H9 (cell line): ENCODE measurements at regions not wholly inside any gene's neighbourhood (a gene's known extent, or its start where the extent isn't known, plus 50 kb on each side); places are given as distances from the start of the nearest gene placed in this dataset.

Experiments
- DNase-seq: peaks from one replicate; pipeline ENCODE4 v3.0.0-alpha.2; 2017
- H2AFZ ChIP-seq: one replicate; pipeline ENCODE4 v1.6.1; 2013; ENCODE audit warnings: mild to moderate bottlenecking, low read length, control low read depth, moderate library complexity
- H2AK5ac ChIP-seq: 2 replicates; pipeline ENCODE4 v1.6.1; 2013; ENCODE audit warnings: low read length, control low read depth, mixed read lengths; ENCODE audit not compliant: insufficient read length
- H2BK120ac ChIP-seq: one replicate; pipeline ENCODE4 v1.6.1; 2013; ENCODE audit warnings: low read depth, mild to moderate bottlenecking, low read length, control low read depth, inconsistent platforms; ENCODE audit not compliant: poor library complexity, severe bottlenecking
- H2BK12ac ChIP-seq: 2 replicates; pipeline ENCODE4 v1.6.1; 2013; ENCODE audit warnings: low read length, control low read depth, mixed read lengths, low read depth; ENCODE audit not compliant: insufficient read length
- H2BK15ac ChIP-seq: 2 replicates; pipeline ENCODE4 v1.6.1; 2013; ENCODE audit warnings: low read depth, low read length, control low read depth
- H2BK20ac ChIP-seq: one replicate; pipeline ENCODE4 v1.6.1; 2013; ENCODE audit warnings: low read depth, mild to moderate bottlenecking, low read length, control low read depth, inconsistent platforms; ENCODE audit not compliant: poor library complexity, severe bottlenecking
- H2BK5ac ChIP-seq: 2 replicates; pipeline ENCODE4 v1.6.1; 2013; ENCODE audit warnings: low read length, control low read depth, mixed read lengths; ENCODE audit not compliant: insufficient read length
- H3K14ac ChIP-seq: 2 replicates; pipeline ENCODE4 v1.6.1; 2013; ENCODE audit warnings: low read length, control low read depth; ENCODE audit not compliant: insufficient read depth
- H3K18ac ChIP-seq: 2 replicates; pipeline ENCODE4 v1.6.1; 2013; ENCODE audit warnings: low read depth, mild to moderate bottlenecking, mixed read lengths, low read length, control low read depth; ENCODE audit not compliant: insufficient read length
- H3K23ac ChIP-seq: 2 replicates; pipeline ENCODE4 v1.6.1; 2013; ENCODE audit warnings: low read length, control low read depth, mixed read lengths, low read depth; ENCODE audit not compliant: insufficient read length
- H3K23me2 ChIP-seq: 2 replicates; pipeline ENCODE4 v1.6.1; 2013; ENCODE audit warnings: low read depth, mild to moderate bottlenecking, mixed read lengths, low read length, control low read depth; ENCODE audit not compliant: insufficient read length, poor library complexity, severe bottlenecking
- H3K27ac ChIP-seq: 2 replicates; pipeline ENCODE4 v1.5.1; 2013; ENCODE audit warnings: low read length, control low read depth, mixed read lengths, low read depth; ENCODE audit not compliant: insufficient read length
- H3K27me3 ChIP-seq: 2 replicates; pipeline ENCODE4 v1.6.1; 2013; ENCODE audit warnings: low read length, control low read depth, inconsistent platforms; ENCODE audit not compliant: insufficient read depth
- H3K4ac ChIP-seq: 2 replicates; pipeline ENCODE4 v1.6.1; 2013; ENCODE audit warnings: low read depth, mild to moderate bottlenecking, control low read depth, inconsistent platforms, low read length, moderate library complexity
- H3K4me1 ChIP-seq: 2 replicates; pipeline ENCODE4 v1.6.1; 2013; ENCODE audit warnings: low read length, control low read depth, inconsistent platforms; ENCODE audit not compliant: insufficient read depth
- H3K4me2 ChIP-seq: 2 replicates; pipeline ENCODE4 v1.6.1; 2013; ENCODE audit warnings: low read length, control low read depth, mixed read lengths; ENCODE audit not compliant: insufficient read length, insufficient read depth
- H3K56ac ChIP-seq: 2 replicates; pipeline ENCODE4 v1.6.1; 2013; ENCODE audit warnings: low read depth, mild to moderate bottlenecking, mixed read lengths, low read length, control low read depth; ENCODE audit not compliant: insufficient read length
- H3K79me1 ChIP-seq: 2 replicates; pipeline ENCODE4 v1.6.1; 2013; ENCODE audit warnings: low read depth, mild to moderate bottlenecking, moderate library complexity, low read length, control low read depth, inconsistent platforms; ENCODE audit not compliant: insufficient read depth, poor library complexity, severe bottlenecking
- H3K79me2 ChIP-seq: 2 replicates; pipeline ENCODE4 v1.6.1; 2013; ENCODE audit warnings: low read length, control low read depth, inconsistent platforms; ENCODE audit not compliant: insufficient read depth
- H3K9ac ChIP-seq: 2 replicates; pipeline ENCODE4 v1.6.1; 2013; ENCODE audit warnings: low read length, control low read depth, mixed read lengths; ENCODE audit not compliant: insufficient read length; ENCODE audit errors: extremely low read depth
- H3K9me3 ChIP-seq: one replicate; pipeline ENCODE4 v1.6.1; 2013; ENCODE audit warnings: low read depth, low read length, inconsistent platforms; ENCODE audit not compliant: control insufficient read depth
- H3T11ph ChIP-seq: one replicate; pipeline ENCODE4 v1.6.1; 2013; ENCODE audit warnings: mild to moderate bottlenecking, low read length, control low read depth, inconsistent platforms
- H4K20me1 ChIP-seq: one replicate; pipeline ENCODE4 v1.6.1; 2013; ENCODE audit not compliant: control insufficient read depth, insufficient read length, insufficient read depth
- H4K5ac ChIP-seq: 2 replicates; pipeline ENCODE4 v1.6.1; 2013; ENCODE audit warnings: low read depth, mild to moderate bottlenecking, mixed read lengths, low read length, control low read depth; ENCODE audit not compliant: insufficient read length
- H4K8ac ChIP-seq: replicated peaks from 2 replicates; pipeline ENCODE4 v1.6.1; 2013; ENCODE audit warnings: low read length, control low read depth, mixed read lengths, low read depth; ENCODE audit not compliant: insufficient read length
- H4K91ac ChIP-seq: 2 replicates; pipeline ENCODE4 v1.6.1; 2013; ENCODE audit warnings: low read depth, mild to moderate bottlenecking, moderate library complexity, mixed read lengths, low read length, control low read depth; ENCODE audit not compliant: insufficient read length
- H3K27ac Mint-ChIP-seq, 3 experiments: 2 replicates in 2 of 3; 3 replicates in 1 of 3; pipeline ENCODE4 v1.8.0; 2020 to 2021; ENCODE audit warnings: mixed read lengths in 3 of 3, mild to moderate bottlenecking in 1 of 3, moderate library complexity in 1 of 3
- H3K27me3 Mint-ChIP-seq: 2 replicates; pipeline ENCODE4 v1.8.0; 2021; ENCODE audit warnings: low read depth, mild to moderate bottlenecking, moderate library complexity, mixed read lengths
- H3K36me3 Mint-ChIP-seq, 3 experiments: 2 replicates in 2 of 3; 3 replicates in 1 of 3; pipeline ENCODE4 v1.8.0; 2020 to 2021; ENCODE audit warnings: low read depth in 3 of 3, mixed read lengths in 3 of 3; ENCODE audit not compliant: insufficient read depth in 1 of 3
- H3K4me1 Mint-ChIP-seq, 2 experiments: 2 replicates each; pipeline ENCODE4 v1.8.0; 2020; ENCODE audit warnings: mixed read lengths in 2 of 2
- H3K4me3 Mint-ChIP-seq, 2 experiments: 2 replicates in 1 of 2; 3 replicates in 1 of 2; pipeline ENCODE4 v1.8.0; 2020 to 2021; ENCODE audit warnings: mild to moderate bottlenecking in 2 of 2, mixed read lengths in 2 of 2, moderate library complexity in 1 of 2
- H3K9me3 Mint-ChIP-seq, 2 experiments: 2 replicates in 1 of 2; 3 replicates in 1 of 2; pipeline ENCODE4 v1.8.0; 2020; ENCODE audit warnings: mild to moderate bottlenecking in 2 of 2, mixed read lengths in 2 of 2, moderate library complexity in 1 of 2
- CTCF ChIP-seq: fragments of 200-600 bp; sonication (generic); conservative IDR thresholded peaks from 3 replicates; pipeline ENCODE4 v1.8.0; 2021; ENCODE audit warnings: antibody characterized with exemption, mild to moderate bottlenecking

- no peaks in the 10 kb centered on the region for H3K9me3 ChIP-seq
- H3K23me2 ChIP-seq, result no peaks in the 10 kb centered on the region
- no peak overlapping the region for H4K8ac ChIP-seq
- no peak overlapping the region for H3K23ac ChIP-seq
- H3K4me2 ChIP-seq, result no peak overlapping the region
- H3K27ac Mint-ChIP-seq, result no peak overlapping the region
- H2BK15ac ChIP-seq, result no peak overlapping the region
- H3K36me3 Mint-ChIP-seq, result no peaks in the 10 kb centered on the region
- no peak overlapping the region for H2AK5ac ChIP-seq
- H3K18ac ChIP-seq, result no peak overlapping the region
- H2AFZ ChIP-seq, result no peak overlapping the region
- H4K20me1 ChIP-seq, result no peaks in the 10 kb centered on the region
- no peak overlapping the region for H2BK5ac ChIP-seq
- no peak overlapping the region for H4K5ac ChIP-seq
- no peaks in the 10 kb centered on the region for H3K27me3 Mint-ChIP-seq
- no peak overlapping the region for H3K56ac ChIP-seq
- H3K27ac ChIP-seq, result no peak overlapping the region
- H3K4me1 ChIP-seq, result peaks cover 2% of the 10 kb centered on the region
- no peak overlapping the region for H2BK20ac ChIP-seq
- DNase-seq, result no peak
- H3K27me3 ChIP-seq, result no peaks in the 10 kb centered on the region
- H3K14ac ChIP-seq, result no peak overlapping the region
- no peaks in the 10 kb centered on the region for H3K9me3 Mint-ChIP-seq
- no peak overlapping the region for H3K4me3 Mint-ChIP-seq
- no peak overlapping the region for H2BK120ac ChIP-seq
- TF ChIP-seq CTCF, result no peak
- H3T11ph ChIP-seq, result no peak overlapping the region
- no peaks in the 10 kb centered on the region for H3K79me2 ChIP-seq
- H3K4ac ChIP-seq, result no peak overlapping the region
- H3K9ac ChIP-seq, result no peak overlapping the region
- no peak overlapping the region for H2BK12ac ChIP-seq
- no peak overlapping the region for H4K91ac ChIP-seq
- no peaks in the 10 kb centered on the region for H3K79me1 ChIP-seq
- H3K4me1 Mint-ChIP-seq, result peaks cover 22 to 33% of the 10 kb centered on the region in 2 experiments
These were observed 166.2 kb upstream of the MEIS1 start for GRCh38 chr2:66268756-66269155.
